ENCODE measurements at regions not wholly inside any gene's neighbourhood (a gene's known extent, or its start where the extent isn't known, plus 50 kb on each side); places are given as distances from the start of the nearest gene placed in this dataset.

GRCh38 chr1:208564466-208564865 lies 320.3 kb upstream of the PLXNA2 start:
- TF ChIP-seq POLR2AphosphoS5 (IDR thresholded peaks at IDR 0.05): no peak
- no peak for TF ChIP-seq SMC3 (conservative IDR thresholded peaks at IDR 0.05; ENCODE audit: poor library complexity)
- TF ChIP-seq REST (IDR thresholded peaks at IDR 0.05; ENCODE audit: borderline replicate concordance): no peak
- TF ChIP-seq CTCF (IDR thresholded peaks at IDR 0.05; ENCODE audit: poor library complexity, severe bottlenecking): no peak
- no peak for TF ChIP-seq EZH2 (IDR thresholded peaks at IDR 0.05; ENCODE audit: borderline replicate concordance, insufficient read depth, low read length, poor library complexity, severe bottlenecking)
